Bone marrow (tissue), 2 donors: ENCODE measurements at regions not wholly inside any gene's neighbourhood (a gene's known extent, or its start where the extent isn't known, plus 50 kb on each side); places are given as distances from the start of the nearest gene placed in this dataset.

ENCODE experiments used
- DNase-seq, 2 donors: peaks; one replicate each; lab custom pipeline; 2025; lab: John Stamatoyannopoulos, UW

DNA sequence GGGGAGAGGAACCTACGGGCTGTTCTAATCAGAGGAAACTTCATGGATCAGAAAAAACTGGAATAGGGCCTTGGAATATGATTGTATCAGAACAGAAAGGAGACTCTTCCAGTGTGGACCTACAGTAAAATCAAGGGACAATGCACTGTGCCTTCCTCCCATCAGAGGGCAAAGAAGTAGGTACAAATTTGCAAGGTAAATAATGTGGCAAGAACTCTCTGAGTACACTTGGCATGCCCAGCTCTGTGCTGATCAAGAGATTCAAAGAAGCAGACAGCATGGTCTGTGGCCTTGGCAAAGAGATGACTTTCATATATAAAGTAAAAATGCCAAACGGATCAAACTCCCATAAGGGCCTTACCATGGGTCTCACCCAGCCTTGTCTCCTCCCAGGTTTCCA, 242.6 kb upstream of the OSR1 start:
- no peak for DNase-seq

DNA sequence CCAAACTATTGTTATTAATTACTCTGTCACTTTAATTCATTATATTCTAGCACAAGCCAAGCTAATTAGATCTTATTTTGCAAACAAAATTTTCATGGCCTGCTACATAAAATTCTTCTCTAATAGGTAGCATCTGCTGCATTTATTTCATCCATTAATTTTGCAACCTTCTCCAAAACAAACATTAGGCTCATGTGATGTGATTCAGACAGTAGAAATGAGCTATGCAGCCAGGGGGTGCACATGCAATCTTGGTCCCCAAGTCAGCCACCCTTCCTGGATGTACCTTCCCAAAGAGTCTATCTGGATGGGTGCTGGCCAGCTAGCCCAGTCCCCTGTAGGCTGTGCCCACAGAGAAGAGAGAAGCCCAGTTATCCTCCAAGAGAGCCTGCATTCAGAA, 242.1 kb upstream of the OSR1 start:
- DNase-seq, result no peak

DNA sequence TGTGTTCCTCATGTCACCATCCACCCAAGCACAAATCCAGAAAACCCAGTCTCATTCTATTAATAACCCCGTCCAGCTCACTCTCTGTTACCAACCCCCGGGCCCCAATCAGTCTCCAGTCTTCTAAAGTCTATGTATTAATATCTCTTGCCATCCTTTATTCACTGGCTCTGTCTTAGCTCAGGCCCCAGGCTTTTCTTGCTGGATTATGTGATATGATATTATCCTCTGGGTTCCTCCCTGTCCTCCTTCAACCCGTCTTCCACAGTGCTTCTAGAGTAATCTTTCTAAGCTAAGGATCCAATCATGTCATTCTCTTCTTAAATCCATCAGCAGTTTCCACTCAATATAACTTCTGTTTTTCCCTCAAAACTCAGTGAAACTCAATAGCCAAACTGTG, 240.5 kb upstream of the OSR1 start:
- no peak for DNase-seq

DNA sequence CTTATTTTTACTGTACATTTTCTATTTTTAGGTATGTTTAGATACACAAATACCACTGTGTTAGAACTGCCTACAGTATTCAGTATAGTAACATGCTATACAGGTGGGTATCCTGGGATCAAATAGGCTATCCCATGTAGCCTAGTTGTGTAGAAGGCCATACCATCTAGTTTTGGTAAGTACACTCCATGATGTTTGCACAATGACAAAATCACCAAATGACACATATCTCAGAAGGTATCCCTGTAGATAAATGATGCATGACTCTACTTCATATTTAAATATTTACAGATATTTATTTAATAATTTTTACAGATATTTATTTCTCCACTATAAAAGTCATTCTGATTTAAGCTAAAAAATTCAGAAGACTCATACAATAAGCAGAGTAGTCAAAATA, 233.8 kb upstream of the OSR1 start:
- no peak for DNase-seq

DNA sequence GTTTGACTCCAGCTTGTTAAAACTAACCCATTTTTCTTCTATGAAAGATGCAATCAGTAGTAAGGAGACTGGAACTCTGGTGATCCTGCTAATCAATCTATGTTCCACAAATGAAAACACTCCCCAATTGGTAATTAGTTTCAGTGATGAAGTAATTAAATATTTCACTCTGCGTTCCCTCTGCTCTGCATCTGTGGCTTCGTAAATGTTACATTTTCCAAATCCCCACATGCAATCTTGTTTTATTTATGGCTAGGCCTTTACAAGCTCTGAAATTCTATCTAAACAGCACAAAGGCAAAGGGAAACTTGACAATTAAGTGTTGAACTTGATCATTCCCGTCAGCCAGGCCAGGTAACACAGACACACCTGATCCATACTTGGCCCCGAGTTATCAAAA, 231.4 kb upstream of the OSR1 start:
- no peak for DNase-seq

DNA sequence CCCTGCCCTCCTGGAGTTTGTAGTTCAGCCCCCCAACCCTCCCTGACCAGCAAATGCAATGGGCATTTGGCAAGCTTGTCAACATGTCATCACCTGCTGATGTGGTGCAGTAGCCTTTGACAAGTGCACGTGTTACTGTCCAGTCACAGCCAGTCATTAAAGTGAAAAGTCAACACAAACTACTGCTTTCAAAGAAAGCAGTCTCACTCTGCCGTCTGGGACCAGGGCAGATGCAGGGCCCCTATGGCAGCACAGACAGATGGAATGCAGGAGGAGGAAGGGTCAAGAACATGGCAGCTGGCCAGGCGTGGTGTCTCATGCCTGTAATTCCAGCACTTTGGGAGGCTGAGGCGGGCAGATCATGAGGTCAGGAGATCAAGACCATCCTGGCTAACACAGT, 222.4 kb upstream of the OSR1 start:
- DNase-seq, result no peak

DNA sequence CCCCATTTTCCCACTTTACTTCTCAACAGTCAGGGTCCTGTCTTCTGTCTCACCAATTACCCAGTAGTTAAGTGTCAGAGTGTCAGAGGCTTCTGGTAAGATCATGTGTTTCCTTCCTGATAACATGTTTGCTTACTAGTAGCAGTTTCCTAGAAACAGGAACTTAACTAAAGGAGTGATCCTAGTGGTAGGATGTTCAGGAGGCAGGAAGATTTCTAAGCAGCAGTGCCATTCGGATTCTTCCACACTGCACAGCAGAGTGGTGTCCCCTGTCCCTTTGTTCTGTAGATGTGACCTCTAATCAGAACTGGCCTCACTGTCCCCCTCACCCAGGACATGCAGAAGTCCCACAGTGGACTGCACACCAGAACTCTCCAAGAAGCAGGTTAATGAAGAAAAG, 221.8 kb upstream of the OSR1 start:
- DNase-seq, result no peak

DNA sequence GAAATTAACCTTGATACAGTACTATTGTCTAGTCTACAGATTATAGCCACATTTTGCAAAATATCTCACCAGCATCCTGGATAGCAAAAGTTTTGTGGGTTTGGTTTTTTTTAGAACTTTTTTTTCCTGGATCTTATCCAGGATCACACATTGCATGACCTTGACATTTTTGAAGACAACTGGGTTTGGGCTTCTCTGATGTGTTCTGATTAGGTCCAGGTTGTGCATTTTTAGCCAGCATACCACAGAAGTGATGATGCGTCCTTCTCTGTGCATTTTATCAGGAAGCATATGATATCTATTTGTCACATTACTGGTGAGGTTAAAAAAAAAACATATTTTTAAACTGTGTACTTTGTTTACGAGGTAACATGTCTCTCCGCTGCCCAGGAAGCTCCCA, 221.0 kb upstream of the OSR1 start:
- DNase-seq, result no peak

DNA sequence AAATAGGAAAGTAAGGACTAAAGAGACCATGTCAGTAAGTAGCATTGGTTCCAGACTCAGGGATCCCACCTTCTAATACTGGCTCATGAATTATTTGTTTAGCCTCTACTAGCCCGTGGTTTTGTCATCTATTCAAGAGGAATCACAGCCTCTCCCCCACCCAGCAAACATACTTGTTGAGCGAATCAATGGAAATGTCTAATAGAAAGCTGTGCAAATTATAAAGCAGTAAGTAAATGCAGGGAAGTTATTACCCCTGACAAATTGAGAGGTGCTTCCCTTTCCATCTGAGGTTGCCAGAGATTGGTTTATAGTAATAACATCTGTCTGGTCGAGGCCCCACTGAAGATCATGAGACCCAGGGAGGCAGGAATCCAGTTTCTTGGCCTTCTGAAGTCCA, 219.3 kb upstream of the OSR1 start:
- DNase-seq, result no peak

DNA sequence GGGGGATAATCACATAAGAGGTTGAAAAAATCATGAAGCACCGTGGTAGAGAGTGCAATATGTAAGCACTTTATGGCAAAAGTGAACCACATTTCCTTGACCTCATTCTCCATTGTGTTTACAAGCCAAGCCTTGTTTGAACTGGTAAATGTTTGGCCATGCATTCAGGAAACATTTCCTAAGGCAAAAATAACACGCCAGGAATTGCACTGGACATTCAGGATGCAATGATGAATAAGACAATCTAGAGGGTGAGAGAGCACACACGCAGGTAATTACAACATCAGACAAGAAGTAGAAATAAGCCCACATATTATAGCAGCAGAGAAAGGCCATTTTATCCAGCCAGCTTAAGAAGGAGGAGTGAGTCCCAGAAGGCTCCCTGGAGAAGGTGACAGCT, 218.0 kb upstream of the OSR1 start:
- no peak for DNase-seq

DNA sequence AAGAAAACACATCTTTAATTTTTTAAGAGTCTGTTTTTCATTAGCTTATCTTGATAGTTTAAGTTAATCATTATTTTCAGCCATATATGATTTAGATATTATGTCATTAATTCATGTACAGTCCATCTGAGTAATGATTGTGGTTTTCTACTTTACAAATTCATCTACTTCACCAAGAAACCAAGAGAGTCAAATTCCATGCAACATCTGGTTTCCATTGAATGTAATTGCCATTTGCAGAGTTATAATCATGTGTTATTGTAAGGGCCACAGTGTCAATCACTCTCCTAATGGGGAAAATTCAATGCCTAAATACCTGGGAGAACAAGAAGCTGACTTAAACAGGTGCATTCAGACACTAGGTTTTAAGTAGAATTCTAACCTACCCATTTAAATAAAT, 217.2 kb upstream of the OSR1 start:
- no peak for DNase-seq

DNA sequence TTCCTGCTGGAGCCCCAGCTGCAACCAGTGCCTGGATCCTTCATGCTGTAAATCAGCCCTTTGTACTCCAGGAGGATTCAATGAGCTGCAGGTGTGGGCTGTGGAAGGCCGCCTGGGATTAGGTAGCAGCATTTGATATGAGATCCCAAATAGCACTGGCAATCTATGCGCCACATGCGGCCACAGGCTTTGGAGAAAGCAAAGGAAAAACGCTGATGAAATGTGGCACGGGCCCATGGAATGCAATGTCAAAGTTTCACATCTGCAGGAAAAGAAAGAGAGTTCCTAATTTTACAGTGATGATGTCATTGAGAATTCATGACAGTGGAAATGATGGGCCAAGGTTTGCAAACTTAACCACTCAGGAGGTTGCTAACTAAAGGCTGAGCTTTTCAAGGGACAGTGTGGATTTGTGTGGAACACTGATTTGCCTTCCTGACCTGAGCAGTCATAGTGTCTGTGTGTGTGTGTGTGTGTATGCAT, 216.4 kb upstream of the OSR1 start:
- no peak for DNase-seq

DNA sequence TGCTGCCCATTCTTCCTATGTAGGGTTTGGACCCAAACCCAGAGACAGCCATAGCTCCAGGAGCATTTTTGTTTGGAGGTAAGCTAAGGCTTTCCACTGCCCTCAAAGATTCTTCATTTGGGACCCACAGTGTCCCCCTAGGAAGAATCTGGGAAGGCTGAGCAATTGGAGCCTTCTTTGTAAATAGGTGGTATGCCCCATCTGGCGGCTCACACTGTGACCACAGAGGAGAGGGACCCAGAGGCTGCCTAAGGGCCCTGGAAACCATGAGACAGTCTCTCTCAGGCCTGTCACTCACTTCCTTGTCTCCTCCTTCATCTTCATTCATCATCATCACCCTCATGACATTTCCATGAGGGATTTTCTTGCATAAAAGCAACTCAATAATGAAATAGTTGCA, 215.4 kb upstream of the OSR1 start:
- no peak for DNase-seq

DNA sequence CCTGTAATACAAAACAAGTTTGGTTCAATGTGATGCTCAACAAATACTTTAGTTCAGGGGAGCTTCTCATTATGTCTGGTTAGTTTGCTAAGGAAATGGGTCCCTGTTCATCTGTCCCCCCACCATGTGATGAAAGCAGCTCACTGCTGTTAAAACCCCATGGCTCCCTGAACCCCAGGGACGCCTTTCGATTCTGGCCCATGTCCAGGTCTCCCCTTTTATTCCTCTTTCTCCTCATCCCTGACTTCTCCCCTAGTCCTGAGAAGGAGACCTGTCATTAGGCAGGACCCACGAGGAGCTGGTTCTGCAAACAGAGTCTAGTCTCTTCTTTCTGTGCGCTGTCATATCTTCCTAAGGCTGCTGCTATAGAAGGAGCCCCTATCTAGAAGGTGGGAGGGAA, 213.3 kb upstream of the OSR1 start:
- no peak for DNase-seq

DNA sequence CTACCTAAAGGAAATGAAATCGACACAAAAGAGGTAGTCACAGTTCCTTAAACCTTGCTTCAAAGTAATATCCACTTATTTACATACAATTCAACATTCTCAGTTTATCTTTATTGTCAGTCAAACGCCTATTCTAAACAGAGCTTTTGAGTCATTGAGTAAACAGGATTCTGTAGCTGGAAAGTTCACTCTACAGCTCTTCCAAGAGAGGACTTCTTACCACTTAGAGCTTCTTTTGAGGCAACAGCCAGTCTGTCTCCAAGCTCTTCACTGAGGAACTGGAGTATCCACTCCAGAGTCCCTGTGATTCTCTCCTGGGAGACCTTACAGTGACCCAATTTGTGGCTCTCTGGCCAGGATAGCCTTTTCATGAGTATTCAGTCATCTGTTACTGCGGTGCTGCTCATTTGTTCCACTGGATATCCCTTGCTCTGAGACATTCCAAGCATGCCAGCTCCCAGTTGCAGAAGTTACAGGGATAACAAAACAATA, 210.9 kb upstream of the OSR1 start:
- no peak for DNase-seq

DNA sequence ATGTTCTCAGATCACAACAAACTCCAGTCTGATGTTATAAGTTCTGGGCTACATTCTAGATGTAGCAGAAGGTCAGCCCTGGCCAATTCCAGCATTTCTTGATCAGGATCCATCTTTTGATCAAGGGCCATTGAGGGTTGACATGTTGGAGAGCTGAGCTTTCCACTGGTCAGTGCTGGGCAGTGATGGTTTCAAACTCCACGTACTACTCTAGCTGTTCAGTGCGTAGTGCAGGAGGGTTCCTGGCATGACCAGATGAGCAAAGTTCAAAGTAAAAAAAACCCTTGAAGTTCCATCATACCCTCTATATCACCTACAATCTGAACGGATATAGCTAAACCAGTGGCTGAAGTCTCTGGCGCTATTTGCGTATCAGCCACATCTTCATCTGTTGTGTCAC, 210.4 kb upstream of the OSR1 start:
- DNase-seq, result no peak

DNA sequence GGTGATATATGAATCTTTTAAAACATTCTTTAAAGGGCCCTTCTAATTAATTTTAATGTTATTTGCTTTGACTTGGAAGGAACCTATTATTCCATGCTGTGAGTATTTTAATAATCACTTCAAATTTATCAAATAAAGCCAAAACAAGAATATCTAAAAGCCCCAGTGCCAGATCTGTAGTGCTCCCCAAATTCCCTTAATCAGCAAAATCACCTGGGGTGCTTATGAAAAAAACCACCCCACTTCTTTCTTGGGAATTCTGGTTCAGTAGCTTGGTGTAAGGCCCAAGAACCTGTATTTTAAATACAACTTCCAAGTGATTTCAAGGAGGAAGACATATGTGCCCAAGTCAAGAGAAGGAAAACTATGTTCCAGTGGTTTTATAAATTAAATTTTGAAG, 202.4 kb upstream of the OSR1 start:
- no peak for DNase-seq

DNA sequence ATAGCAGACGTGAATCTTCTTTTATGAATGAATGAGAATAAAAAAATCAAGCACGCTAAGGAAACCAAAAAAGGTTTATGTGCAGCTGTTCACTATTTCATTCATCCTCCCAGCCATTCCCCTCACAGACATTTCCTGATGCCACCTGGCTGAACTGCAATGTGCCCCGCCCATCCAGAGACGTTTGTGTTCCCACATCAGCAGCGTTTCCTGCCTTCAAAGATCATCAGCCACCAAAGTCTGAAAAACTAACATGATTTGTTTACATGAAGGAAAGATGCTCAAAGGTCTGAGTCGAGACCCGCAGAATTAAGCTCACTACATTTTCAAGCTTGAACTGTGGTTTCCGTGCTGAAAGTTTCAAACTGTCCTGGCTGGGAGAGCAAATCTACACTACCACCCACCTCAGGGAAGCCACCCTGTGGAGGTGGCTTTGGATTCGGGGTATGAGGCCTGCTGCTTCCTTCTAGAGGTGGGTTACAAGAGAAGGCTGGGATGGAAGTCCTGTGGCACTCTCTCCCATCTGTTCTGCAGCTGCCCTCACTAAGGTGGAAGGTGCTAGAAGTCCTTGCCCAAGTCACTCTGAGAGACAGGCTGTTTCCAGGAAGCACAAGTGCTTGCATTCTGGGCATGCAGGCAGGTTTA, 201.3 kb upstream of the OSR1 start:
- no peak for DNase-seq

DNA sequence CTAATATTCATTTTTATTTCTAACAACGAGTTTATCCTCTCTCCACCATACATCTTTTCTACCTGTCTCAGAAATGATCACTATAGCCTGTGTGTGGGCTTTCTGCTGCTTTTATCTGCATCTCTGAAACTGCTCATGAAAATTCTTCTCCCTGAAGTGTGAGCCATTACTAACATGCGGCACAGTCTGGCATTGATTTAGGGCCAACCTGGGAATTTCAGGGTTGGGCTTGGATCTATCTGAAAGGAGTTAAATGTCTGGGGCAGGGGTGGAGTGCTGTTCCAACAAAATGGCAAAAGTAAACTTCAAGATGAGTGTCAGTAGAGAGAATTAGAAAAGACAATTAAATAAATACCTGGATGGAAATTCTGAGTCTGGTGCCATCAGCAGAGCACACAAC, 198.2 kb upstream of the OSR1 start:
- no peak for DNase-seq

DNA sequence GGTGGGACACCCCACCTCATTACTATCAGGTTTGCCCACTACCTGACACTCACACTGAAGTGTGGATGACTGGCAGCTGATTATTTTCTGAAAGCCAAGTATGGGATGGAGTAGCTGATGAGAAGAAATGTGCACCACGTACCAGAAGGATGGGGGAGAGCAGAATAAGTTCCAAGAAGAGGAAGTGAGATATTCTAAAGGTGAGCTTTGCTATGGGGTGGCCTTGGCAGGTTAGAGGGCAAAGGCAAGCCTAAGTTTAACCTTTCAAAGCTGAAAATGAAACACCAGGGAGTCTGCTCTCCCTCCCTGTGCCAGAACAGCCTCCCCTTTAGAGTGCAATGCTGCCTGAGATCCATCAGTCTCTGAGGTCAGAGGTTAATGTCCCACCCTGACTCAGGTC, 196.1 kb upstream of the OSR1 start:
- no peak for DNase-seq

DNA sequence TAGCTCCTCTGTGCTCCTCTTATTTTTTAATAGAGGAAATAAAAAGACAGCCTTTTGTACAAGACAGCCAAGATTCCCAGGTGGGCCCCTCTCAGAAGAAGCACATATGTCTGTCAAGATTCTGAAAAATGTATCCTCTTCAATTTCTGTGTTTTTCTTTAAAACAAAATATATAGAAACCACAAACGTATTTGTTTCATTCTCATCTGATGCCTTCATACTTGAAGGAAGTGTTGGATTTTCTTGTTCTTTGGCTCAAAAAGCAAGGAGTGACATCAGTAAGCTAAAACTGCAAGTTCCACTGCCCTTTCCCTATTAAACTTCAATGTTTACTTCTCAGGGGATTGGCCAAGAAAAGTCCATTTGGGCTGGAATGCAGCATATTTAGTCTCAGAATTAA, 193.8 kb upstream of the OSR1 start:
- no peak for DNase-seq

DNA sequence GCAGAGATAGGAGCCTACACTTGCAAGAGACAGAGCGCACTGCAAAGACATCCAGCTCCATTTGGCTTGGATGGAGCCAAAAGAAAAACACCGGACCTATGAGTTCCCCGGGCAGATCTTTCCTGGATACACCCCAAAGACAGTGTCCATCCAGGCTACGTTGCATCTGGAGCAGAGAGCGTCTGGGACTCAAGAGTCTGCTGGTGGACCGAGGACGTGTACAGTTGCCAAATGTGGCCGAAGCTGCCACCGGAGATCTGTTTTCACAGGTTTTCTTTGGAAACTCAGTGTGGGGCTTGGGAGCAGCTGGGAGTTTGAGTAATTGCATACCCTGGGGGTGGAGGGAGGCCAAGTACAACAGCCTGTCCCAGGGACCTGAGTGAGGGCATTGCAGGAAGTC, 192.3 kb upstream of the OSR1 start:
- no peak for DNase-seq

DNA sequence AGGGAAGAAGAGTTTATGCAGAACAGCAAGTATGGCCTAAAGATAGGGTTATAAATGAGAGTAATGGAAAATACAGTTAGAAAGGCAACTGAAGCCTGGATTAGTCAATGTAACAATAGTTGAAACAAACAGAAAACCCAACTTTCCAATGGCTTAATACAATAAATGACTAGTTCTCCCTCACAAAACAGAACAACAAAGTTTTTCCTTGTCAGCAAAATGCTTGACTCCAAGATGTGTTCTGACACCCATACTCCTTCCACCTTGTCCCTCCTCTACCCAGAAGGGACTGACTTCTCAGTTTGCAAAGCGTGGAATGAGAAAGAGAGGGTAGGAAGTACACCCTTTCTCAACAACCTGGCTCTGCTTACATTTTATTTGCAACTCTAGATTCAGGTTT, 191.4 kb upstream of the OSR1 start:
- no peak for DNase-seq

DNA sequence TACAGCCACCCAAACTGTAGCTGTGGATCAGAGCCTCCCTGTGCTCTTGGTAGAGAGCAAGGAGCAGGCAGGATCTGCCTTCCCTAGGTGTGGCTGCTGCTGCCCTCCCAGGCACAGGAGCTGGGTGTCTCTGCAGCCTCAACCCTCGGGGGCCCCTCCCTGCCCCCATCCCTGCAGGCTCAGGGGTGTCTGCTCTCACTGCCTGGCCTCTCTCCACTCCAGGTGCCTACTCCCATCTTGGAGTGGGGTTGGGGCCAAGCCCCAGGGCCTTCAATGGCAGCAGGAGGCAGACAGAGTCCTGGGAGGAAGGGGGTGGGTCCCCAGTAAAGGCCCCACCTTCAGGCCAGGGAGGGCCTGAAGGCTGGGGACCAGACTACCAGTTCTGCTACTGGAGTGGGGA, 189.7 kb upstream of the OSR1 start:
- DNase-seq, result no peak

DNA sequence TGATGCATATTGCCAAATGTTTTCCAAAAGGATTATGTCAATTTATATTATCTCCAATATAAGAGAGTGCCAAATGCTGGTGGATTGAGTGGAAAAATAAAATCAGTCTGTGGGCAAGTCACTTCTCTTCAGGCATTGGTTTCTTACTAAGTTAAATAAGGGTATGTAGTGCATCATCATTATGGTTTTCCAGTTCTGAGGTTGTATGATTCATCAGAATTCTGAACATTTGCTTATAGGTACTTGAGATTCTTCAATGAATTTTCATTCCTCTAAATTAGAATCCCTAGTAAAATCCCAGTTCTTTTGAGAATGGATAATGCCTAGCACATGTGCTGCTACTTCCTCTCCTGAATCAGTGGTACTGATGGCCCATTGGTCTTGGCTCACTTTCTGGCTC, 188.9 kb upstream of the OSR1 start:
- DNase-seq, result no peak
